ENCODE measurements at regions not wholly inside any gene's neighbourhood (a gene's known extent, or its start where the extent isn't known, plus 50 kb on each side); places are given as distances from the start of the nearest gene placed in this dataset.

- Histone ChIP-seq H3K4me2 (ENCODE audit: low read length) (no peak overlapping the region), H3K4me1 (ENCODE audit: low read length) (no peaks in the 10 kb centered on the region), H4K20me1 (ENCODE audit: insufficient read depth, low read length) (no peaks in the 10 kb centered on the region), H3K9me3 (ENCODE audit: insufficient read depth, low read length) (no peaks in the 10 kb centered on the region), H3K79me2 (ENCODE audit: low read length) (no peaks in the 10 kb centered on the region), H3K4me3 (ENCODE audit: low read length) (no peak overlapping the region), H3K36me3 (replicated peaks; ENCODE audit: low read depth, low read length) (no peaks in the 10 kb centered on the region), H3K9ac (ENCODE audit: low read length) (no peak overlapping the region), H3K27me3 (ENCODE audit: low read depth, low read length) (no peaks in the 10 kb centered on the region), H3K27ac (ENCODE audit: low read length) (no peak overlapping the region), H2AFZ (ENCODE audit: low read depth, low read length) (no peak overlapping the region)
- TF ChIP-seq EZH2phosphoT487 (IDR thresholded peaks at IDR 0.05; ENCODE audit: low read depth), result no peak
- TF ChIP-seq, protein P1, sequence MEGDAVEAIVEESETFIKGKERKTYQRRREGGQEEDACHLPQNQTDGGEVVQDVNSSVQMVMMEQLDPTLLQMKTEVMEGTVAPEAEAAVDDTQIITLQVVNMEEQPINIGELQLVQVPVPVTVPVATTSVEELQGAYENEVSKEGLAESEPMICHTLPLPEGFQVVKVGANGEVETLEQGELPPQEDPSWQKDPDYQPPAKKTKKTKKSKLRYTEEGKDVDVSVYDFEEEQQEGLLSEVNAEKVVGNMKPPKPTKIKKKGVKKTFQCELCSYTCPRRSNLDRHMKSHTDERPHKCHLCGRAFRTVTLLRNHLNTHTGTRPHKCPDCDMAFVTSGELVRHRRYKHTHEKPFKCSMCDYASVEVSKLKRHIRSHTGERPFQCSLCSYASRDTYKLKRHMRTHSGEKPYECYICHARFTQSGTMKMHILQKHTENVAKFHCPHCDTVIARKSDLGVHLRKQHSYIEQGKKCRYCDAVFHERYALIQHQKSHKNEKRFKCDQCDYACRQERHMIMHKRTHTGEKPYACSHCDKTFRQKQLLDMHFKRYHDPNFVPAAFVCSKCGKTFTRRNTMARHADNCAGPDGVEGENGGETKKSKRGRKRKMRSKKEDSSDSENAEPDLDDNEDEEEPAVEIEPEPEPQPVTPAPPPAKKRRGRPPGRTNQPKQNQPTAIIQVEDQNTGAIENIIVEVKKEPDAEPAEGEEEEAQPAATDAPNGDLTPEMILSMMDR (IDR thresholded peaks at IDR 0.05; ENCODE audit: low read depth, low read length), result no peak
Observed at GRCh38 chr6:62942000-62942399, 269.3 kb upstream of the FKBP1C start.

- no peaks in the 10 kb centered on the region for H3K9me3 ChIP-seq (ENCODE audit: insufficient read depth, low read length)
- no peak overlapping the region for H3K4me3 ChIP-seq (ENCODE audit: low read length)
- H4K20me1 ChIP-seq (ENCODE audit: insufficient read depth, low read length), result no peaks in the 10 kb centered on the region
- no peaks in the 10 kb centered on the region for H3K4me1 ChIP-seq (ENCODE audit: low read length)
- no peaks in the 10 kb centered on the region for H3K79me2 ChIP-seq (ENCODE audit: low read length)
- TF ChIP-seq, protein P1 (IDR thresholded peaks at IDR 0.05; ENCODE audit: low read depth, low read length), result no peak
- no peak for TF ChIP-seq EZH2phosphoT487 (IDR thresholded peaks at IDR 0.05; ENCODE audit: low read depth)
- no peaks in the 10 kb centered on the region for H3K36me3 ChIP-seq (replicated peaks; ENCODE audit: low read depth, low read length)
- H2AFZ ChIP-seq (ENCODE audit: low read depth, low read length), result no peak overlapping the region
- no peak overlapping the region for H3K27ac ChIP-seq (ENCODE audit: low read length)
- no peak overlapping the region for H3K4me2 ChIP-seq (ENCODE audit: low read length)
- H3K27me3 ChIP-seq (ENCODE audit: low read depth, low read length), result no peaks in the 10 kb centered on the region
- H3K9ac ChIP-seq (ENCODE audit: low read length), result no peak overlapping the region
Observed at GRCh38 chr6:62968834-62969233, 242.4 kb upstream of the FKBP1C start.

DNA sequence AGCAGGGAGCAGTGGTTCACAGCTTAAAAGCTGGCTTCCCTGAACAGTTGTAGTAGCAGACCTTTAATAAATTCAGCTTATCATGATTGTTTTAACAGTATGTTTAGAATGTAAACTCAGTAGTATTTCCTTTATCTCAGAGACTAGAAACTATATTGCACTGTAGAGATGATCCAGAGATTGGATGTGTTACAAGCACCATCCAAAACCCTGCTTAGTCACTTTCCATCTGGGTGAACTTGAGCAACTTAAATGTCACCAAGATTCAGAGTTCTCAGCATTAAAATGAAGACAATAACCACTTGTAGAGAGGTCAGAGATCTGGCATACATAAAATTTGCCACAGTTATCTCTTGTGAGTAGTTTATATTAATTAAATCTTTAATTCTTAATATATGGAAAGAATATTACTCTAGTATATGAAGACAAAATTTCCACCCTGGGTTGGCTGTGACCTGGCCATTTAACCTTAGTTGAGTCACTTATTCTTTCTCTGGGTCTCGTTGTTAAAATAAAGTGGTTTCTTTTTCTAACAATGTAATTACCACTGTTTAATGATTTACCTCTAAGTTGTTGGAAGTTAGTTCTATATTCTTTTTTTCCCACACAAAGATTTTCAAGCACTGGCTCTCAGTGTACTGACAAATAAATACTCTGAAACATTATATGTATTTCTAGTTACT lies 239.2 kb upstream of the FKBP1C start:
- no peak for TF ChIP-seq EZH2phosphoT487 (IDR thresholded peaks at IDR 0.05; ENCODE audit: low read depth)
- TF ChIP-seq, protein P1 (IDR thresholded peaks at IDR 0.05; ENCODE audit: low read depth, low read length), result no peak
- Histone ChIP-seq H2AFZ (ENCODE audit: low read depth, low read length) (no peak overlapping the region), H3K36me3 (replicated peaks; ENCODE audit: low read depth, low read length) (no peaks in the 10 kb centered on the region), H4K20me1 (ENCODE audit: insufficient read depth, low read length) (no peaks in the 10 kb centered on the region), H3K4me2 (ENCODE audit: low read length) (no peak overlapping the region), H3K79me2 (ENCODE audit: low read length) (no peaks in the 10 kb centered on the region), H3K4me1 (ENCODE audit: low read length) (peaks cover 12% of the 10 kb centered on the region; the same call in 1 of the 2 replicates), H3K4me3 (ENCODE audit: low read length) (no peak overlapping the region), H3K9me3 (ENCODE audit: insufficient read depth, low read length) (no peaks in the 10 kb centered on the region), H3K27me3 (ENCODE audit: low read depth, low read length) (no peaks in the 10 kb centered on the region), H3K27ac (ENCODE audit: low read length) (no peak overlapping the region), H3K9ac (ENCODE audit: low read length) (no peak overlapping the region)

DNA sequence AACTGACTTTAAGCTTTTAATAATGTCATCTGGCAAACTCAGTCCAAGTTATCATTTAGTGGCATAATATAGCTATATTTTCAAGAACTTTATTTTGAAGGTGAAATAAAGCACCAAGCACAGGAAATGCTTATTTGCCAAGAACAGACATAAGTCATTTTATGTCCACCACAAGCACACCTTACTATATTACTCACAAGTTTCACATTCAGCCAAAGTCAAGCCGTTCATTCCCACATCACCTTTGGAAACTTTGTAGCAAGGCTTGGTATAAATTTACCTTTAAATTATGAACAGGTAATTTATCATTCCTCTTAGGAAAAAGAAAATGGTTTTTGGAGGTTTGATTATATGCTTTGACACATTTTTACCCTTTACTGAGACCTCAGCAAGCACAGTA lies 236.8 kb upstream of the FKBP1C start:
- no peak for TF ChIP-seq EZH2phosphoT487 (IDR thresholded peaks at IDR 0.05; ENCODE audit: low read depth)
- TF ChIP-seq, protein P1 (IDR thresholded peaks at IDR 0.05; ENCODE audit: low read depth, low read length), result no peak

More for the DNA sequence above, 236.8 kb upstream of the FKBP1C start:
- H3K27me3 ChIP-seq (ENCODE audit: low read depth, low read length), result no peaks in the 10 kb centered on the region
- H4K20me1 ChIP-seq (ENCODE audit: insufficient read depth, low read length), result no peaks in the 10 kb centered on the region
- no peaks in the 10 kb centered on the region for H3K79me2 ChIP-seq (ENCODE audit: low read length)
- H3K9me3 ChIP-seq (ENCODE audit: insufficient read depth, low read length), result no peaks in the 10 kb centered on the region
- no peaks in the 10 kb centered on the region for H3K36me3 ChIP-seq (replicated peaks; ENCODE audit: low read depth, low read length)
- no peak overlapping the region for H3K4me2 ChIP-seq (ENCODE audit: low read length)
- no peak overlapping the region for H3K27ac ChIP-seq (ENCODE audit: low read length)
- peaks cover 17% of the 10 kb centered on the region; the same call in 1 of the 2 replicates for H3K4me1 ChIP-seq (ENCODE audit: low read length)
- H2AFZ ChIP-seq (ENCODE audit: low read depth, low read length), result no peak overlapping the region
- no peak overlapping the region for H3K9ac ChIP-seq (ENCODE audit: low read length)
- no peak overlapping the region for H3K4me3 ChIP-seq (ENCODE audit: low read length)

All from OCI-LY3 (cell line).